ENCODE measurements at regions not wholly inside any gene's neighbourhood (a gene's known extent, or its start where the extent isn't known, plus 50 kb on each side); places are given as distances from the start of the nearest gene placed in this dataset.

DNA sequence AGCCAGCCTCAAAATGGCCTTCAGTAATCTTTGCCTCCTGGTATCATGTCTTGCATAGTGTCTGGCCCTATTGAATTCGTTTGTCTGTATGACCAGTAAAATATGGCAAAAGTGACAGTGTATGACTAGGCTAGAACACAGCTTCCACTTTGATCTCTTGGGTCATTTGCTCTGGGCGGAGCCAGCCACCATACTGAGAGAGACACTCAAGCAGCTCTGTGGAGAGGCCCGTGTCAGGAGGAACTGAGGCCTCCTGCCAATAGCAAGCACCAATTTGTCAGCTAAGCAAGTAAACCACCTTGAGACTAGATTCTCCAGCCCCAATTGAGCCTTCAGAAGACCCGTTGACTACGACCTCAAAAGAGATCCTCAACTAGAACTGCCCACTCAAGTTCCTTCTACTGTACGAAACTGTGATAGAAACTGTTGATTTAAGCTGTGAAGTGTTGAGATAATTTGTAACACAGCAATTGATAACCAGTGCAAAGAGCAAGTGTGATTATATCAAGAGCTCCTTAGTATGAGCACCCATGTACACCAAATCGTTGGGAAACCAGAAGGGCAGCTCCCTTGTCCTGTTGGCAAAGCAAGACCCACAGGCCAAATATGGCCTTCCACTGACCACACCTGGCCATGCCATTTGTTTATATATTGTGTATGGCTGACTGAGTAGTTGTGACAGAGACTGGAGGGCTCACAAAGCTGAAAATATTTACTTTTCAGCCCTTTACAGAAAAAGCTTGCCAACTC is 52.7 kb upstream of the SERBP1 start:
- H3K4me1 ChIP-seq (ENCODE audit: control insufficient read depth, insufficient read depth, low read length, poor library complexity, severe bottlenecking), result no peaks in the 10 kb centered on the region
- 86 to 87% methylated on average over 4 of the region's 7 CpGs for WGBS, 2 experiments (ENCODE audit: insufficient coverage in 2 of 2)
- no peak overlapping the region for H3K4me3 ChIP-seq (ENCODE audit: extremely low read depth, insufficient read depth, low read length, poor library complexity, severe bottlenecking)
- no peak overlapping the region for H3K27ac ChIP-seq (ENCODE audit: low read depth, low read length, severe bottlenecking)
- H3K9me3 ChIP-seq (ENCODE audit: control insufficient read depth, low read length), result no peaks in the 10 kb centered on the region
- H3K36me3 ChIP-seq (ENCODE audit: control insufficient read depth, insufficient read depth, low read length), result no peaks in the 10 kb centered on the region

DNA sequence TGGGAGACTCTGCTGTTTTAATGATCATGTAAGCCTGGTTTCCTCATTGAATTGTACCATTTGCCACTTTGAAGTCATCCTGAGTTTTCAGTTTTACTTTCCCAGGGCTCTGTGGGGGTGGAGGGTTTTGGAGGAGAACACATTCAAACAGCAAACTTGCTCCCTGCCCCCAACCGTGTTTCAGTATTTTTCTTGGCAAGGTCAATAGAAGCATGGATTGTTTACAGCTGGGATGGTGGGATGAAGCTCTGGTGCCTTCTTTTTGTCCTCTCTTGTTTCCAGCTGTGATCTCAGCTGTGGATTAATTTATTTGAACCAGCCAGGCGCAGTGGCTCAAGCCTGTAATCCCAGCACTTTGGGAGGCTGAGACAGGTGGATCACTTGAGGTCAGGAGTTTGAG is 54.3 kb upstream of the SERBP1 start:
- H3K36me3 ChIP-seq (ENCODE audit: control insufficient read depth, insufficient read depth, low read length), result no peaks in the 10 kb centered on the region
- H3K4me3 ChIP-seq (ENCODE audit: extremely low read depth, insufficient read depth, low read length, poor library complexity, severe bottlenecking), result no peak overlapping the region
- H3K4me1 ChIP-seq (ENCODE audit: control insufficient read depth, insufficient read depth, low read length, poor library complexity, severe bottlenecking), result no peaks in the 10 kb centered on the region
- 50% methylated on average over 1 of the region's 2 CpGs; no CpG with 5 or more reads in 1 of the 2 experiments for WGBS, 2 experiments (ENCODE audit: insufficient coverage in 2 of 2)
- no peaks in the 10 kb centered on the region for H3K9me3 ChIP-seq (ENCODE audit: control insufficient read depth, low read length)
- no peak overlapping the region for H3K27ac ChIP-seq (ENCODE audit: low read depth, low read length, severe bottlenecking)

GRCh38 chr1:67485046-67485811 is 55.0 kb upstream of the SERBP1 start:
- 100% methylated on average over 1 to 2 of the region's 3 CpGs for WGBS, 2 experiments (ENCODE audit: insufficient coverage in 2 of 2)
- Histone ChIP-seq H3K9me3 (ENCODE audit: control insufficient read depth, low read length) (no peaks in the 10 kb centered on the region), H3K36me3 (ENCODE audit: control insufficient read depth, insufficient read depth, low read length) (no peaks in the 10 kb centered on the region), H3K4me1 (ENCODE audit: control insufficient read depth, insufficient read depth, low read length, poor library complexity, severe bottlenecking) (no peaks in the 10 kb centered on the region), H3K27ac (ENCODE audit: low read depth, low read length, severe bottlenecking) (no peak overlapping the region), H3K4me3 (ENCODE audit: extremely low read depth, insufficient read depth, low read length, poor library complexity, severe bottlenecking) (no peak overlapping the region)

DNA sequence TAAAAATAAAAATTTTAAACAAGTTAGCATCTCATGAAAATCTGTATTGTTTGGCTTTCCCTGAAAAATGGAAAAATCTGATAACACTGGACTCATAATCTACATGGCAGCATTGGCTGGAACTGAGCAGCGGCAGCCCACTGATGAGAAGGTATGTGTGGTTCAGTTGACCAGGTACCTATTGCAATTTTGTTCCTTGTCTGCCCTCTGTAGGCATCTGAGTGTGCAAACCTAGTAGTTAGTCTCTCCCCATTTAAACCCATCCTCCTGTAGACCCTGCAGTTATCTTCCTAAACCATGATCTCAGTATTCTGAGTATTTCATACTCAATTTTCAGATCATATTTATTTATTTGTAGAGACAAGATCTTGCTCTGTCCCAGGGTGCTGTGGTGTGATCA is 59.4 kb upstream of the SERBP1 start:
- WGBS, 2 experiments (ENCODE audit: insufficient coverage in 2 of 2), result 80% methylated on average over 1 of the region's 1 CpG; no CpG with 5 or more reads in 1 of the 2 experiments
- H3K4me1 ChIP-seq (ENCODE audit: control insufficient read depth, insufficient read depth, low read length, poor library complexity, severe bottlenecking), result no peaks in the 10 kb centered on the region
- H3K27ac ChIP-seq (ENCODE audit: low read depth, low read length, severe bottlenecking), result no peak overlapping the region
- no peaks in the 10 kb centered on the region for H3K9me3 ChIP-seq (ENCODE audit: control insufficient read depth, low read length)
- H3K4me3 ChIP-seq (ENCODE audit: extremely low read depth, insufficient read depth, low read length, poor library complexity, severe bottlenecking), result no peak overlapping the region
- H3K36me3 ChIP-seq (ENCODE audit: control insufficient read depth, insufficient read depth, low read length), result no peaks in the 10 kb centered on the region

GRCh38 chr1:67491280-67491679 is 61.1 kb upstream of the SERBP1 start:
- Histone ChIP-seq H3K4me1 (ENCODE audit: control insufficient read depth, insufficient read depth, low read length, poor library complexity, severe bottlenecking) (no peaks in the 10 kb centered on the region), H3K36me3 (ENCODE audit: control insufficient read depth, insufficient read depth, low read length) (no peaks in the 10 kb centered on the region), H3K4me3 (ENCODE audit: extremely low read depth, insufficient read depth, low read length, poor library complexity, severe bottlenecking) (no peak overlapping the region), H3K27ac (ENCODE audit: low read depth, low read length, severe bottlenecking) (no peak overlapping the region), H3K9me3 (ENCODE audit: control insufficient read depth, low read length) (no peaks in the 10 kb centered on the region)
- 83 to 92% methylated on average over 1 to 2 of the region's 3 CpGs for WGBS, 2 experiments (ENCODE audit: insufficient coverage in 2 of 2)

GRCh38 chr1:67493148-67493547 is 62.9 kb upstream of the SERBP1 start:
- no peak overlapping the region for H3K4me3 ChIP-seq (ENCODE audit: extremely low read depth, insufficient read depth, low read length, poor library complexity, severe bottlenecking)
- WGBS, 2 experiments (ENCODE audit: insufficient coverage in 2 of 2), result 77 to 81% methylated on average over 2 of the region's 2 CpGs
- H3K27ac ChIP-seq (ENCODE audit: low read depth, low read length, severe bottlenecking), result no peak overlapping the region
- H3K36me3 ChIP-seq (ENCODE audit: control insufficient read depth, insufficient read depth, low read length), result no peaks in the 10 kb centered on the region
- no peaks in the 10 kb centered on the region for H3K4me1 ChIP-seq (ENCODE audit: control insufficient read depth, insufficient read depth, low read length, poor library complexity, severe bottlenecking)
- H3K9me3 ChIP-seq (ENCODE audit: control insufficient read depth, low read length), result no peaks in the 10 kb centered on the region

DNA sequence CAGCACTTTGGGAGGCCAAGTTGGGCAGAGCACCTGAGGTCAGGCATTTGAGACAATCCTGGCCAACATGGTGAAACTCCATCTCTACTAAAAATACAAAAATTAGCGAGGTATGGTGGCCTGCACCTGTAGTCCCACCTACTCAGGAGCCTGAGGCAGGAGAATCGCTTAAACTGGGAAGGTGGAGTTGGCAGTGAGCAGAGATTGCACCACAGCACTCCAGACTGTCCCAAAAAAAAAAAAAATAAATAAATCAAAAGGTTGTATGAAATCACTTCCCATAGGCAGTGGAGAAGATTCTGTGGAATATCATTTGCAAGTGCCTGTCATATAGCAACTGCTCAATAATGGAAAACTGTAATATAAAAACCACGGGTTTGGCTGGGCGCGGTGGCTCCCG is 65.1 kb upstream of the SERBP1 start:
- H3K9me3 ChIP-seq (ENCODE audit: control insufficient read depth, low read length), result no peaks in the 10 kb centered on the region
- 82 to 85% methylated on average over 4 to 6 of the region's 6 CpGs for WGBS, 2 experiments (ENCODE audit: insufficient coverage in 2 of 2)
- H3K4me3 ChIP-seq (ENCODE audit: extremely low read depth, insufficient read depth, low read length, poor library complexity, severe bottlenecking), result no peak overlapping the region
- H3K27ac ChIP-seq (ENCODE audit: low read depth, low read length, severe bottlenecking), result no peak overlapping the region
- no peaks in the 10 kb centered on the region for H3K4me1 ChIP-seq (ENCODE audit: control insufficient read depth, insufficient read depth, low read length, poor library complexity, severe bottlenecking)
- H3K36me3 ChIP-seq (ENCODE audit: control insufficient read depth, insufficient read depth, low read length), result no peaks in the 10 kb centered on the region

GRCh38 chr1:67496329-67496728 is 66.1 kb upstream of the SERBP1 start:
- H3K4me3 ChIP-seq (ENCODE audit: extremely low read depth, insufficient read depth, low read length, poor library complexity, severe bottlenecking), result no peak overlapping the region
- H3K36me3 ChIP-seq (ENCODE audit: control insufficient read depth, insufficient read depth, low read length), result no peaks in the 10 kb centered on the region
- 73 to 87% methylated on average over 4 to 8 of the region's 9 CpGs for WGBS, 2 experiments (ENCODE audit: insufficient coverage in 2 of 2)
- no peaks in the 10 kb centered on the region for H3K9me3 ChIP-seq (ENCODE audit: control insufficient read depth, low read length)
- H3K27ac ChIP-seq (ENCODE audit: low read depth, low read length, severe bottlenecking), result no peak overlapping the region
- H3K4me1 ChIP-seq (ENCODE audit: control insufficient read depth, insufficient read depth, low read length, poor library complexity, severe bottlenecking), result no peaks in the 10 kb centered on the region

GRCh38 chr1:67500413-67500959 is 70.3 kb upstream of the SERBP1 start:
- H3K27ac ChIP-seq (ENCODE audit: low read depth, low read length, severe bottlenecking), result no peak overlapping the region
- no peaks in the 10 kb centered on the region for H3K36me3 ChIP-seq (ENCODE audit: control insufficient read depth, insufficient read depth, low read length)
- H3K9me3 ChIP-seq (ENCODE audit: control insufficient read depth, low read length), result no peaks in the 10 kb centered on the region
- H3K4me1 ChIP-seq (ENCODE audit: control insufficient read depth, insufficient read depth, low read length, poor library complexity, severe bottlenecking), result no peaks in the 10 kb centered on the region
- H3K4me3 ChIP-seq (ENCODE audit: extremely low read depth, insufficient read depth, low read length, poor library complexity, severe bottlenecking), result no peak overlapping the region
- WGBS, 2 experiments (ENCODE audit: insufficient coverage in 2 of 2), result 2 to 4% methylated on average over 16 to 17 of the region's 18 CpGs

DNA sequence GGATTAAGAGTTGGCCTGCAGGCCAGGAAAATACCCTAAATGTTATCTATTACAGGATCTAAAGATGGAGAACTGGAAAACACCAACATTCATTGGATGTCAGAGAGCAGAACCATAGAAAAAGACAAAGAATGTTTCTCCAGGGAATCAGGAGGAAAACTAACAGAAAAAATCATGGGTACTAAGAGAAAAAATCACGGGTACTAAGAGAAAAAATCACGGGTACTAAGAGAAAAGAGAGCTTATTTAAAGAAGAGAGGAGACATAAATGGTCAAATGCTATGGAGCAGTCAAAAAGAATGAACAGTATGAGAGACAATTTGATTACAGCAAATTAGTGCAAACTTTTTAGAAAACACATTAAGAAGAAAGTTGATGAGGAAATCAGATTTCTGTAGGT is 73.8 kb upstream of the SERBP1 start:
- H3K36me3 ChIP-seq (ENCODE audit: control insufficient read depth, insufficient read depth, low read length), result no peaks in the 10 kb centered on the region
- 89 to 91% methylated on average over 2 of the region's 2 CpGs for WGBS, 2 experiments (ENCODE audit: insufficient coverage in 2 of 2)
- H3K27ac ChIP-seq (ENCODE audit: low read depth, low read length, severe bottlenecking), result no peak overlapping the region
- no peaks in the 10 kb centered on the region for H3K4me1 ChIP-seq (ENCODE audit: control insufficient read depth, insufficient read depth, low read length, poor library complexity, severe bottlenecking)
- no peaks in the 10 kb centered on the region for H3K9me3 ChIP-seq (ENCODE audit: control insufficient read depth, low read length)
- no peak overlapping the region for H3K4me3 ChIP-seq (ENCODE audit: extremely low read depth, insufficient read depth, low read length, poor library complexity, severe bottlenecking)
